ENCODE measurements at regions not wholly inside any gene's neighbourhood (a gene's known extent, or its start where the extent isn't known, plus 50 kb on each side); places are given as distances from the start of the nearest gene placed in this dataset.

- no peaks in the 10 kb centered on the region for H4K20me1 ChIP-seq (ENCODE audit: insufficient read depth, low read length)
- no peak for DNase-seq (ENCODE audit: low spot score)
- no peaks in the 10 kb centered on the region for H3K79me2 ChIP-seq (ENCODE audit: insufficient read depth, low read length)
- FAIRE-seq, result no peak
- no peak overlapping the region for H3K27ac ChIP-seq (ENCODE audit: extremely low read length, insufficient read depth, low read length)
- H3K9ac ChIP-seq (ENCODE audit: insufficient read depth, low read depth, low read length), result no peak overlapping the region
- ATAC-seq, result no peak
- H3K9me3 ChIP-seq (ENCODE audit: low read length), result no peaks in the 10 kb centered on the region
- TF ChIP-seq ZNF446 (CRISPR knock-in tag; IDR thresholded peaks at IDR 0.05) (no peak), ZNF776 (CRISPR knock-in tag; IDR thresholded peaks at IDR 0.05) (no peak), GATAD2A (CRISPR knock-in tag; IDR thresholded peaks at IDR 0.05) (no peak), ZNF343 (CRISPR knock-in tag; IDR thresholded peaks at IDR 0.05) (no peak), MAF1 (CRISPR knock-in tag; IDR thresholded peaks at IDR 0.05; ENCODE audit: borderline replicate concordance) (no peak), ZNF567 (CRISPR knock-in tag; IDR thresholded peaks at IDR 0.05; ENCODE audit: borderline replicate concordance) (no peak), ZBTB33 (CRISPR knock-in tag; IDR thresholded peaks at IDR 0.05) (no peak), ZNF276 (CRISPR knock-in tag; IDR thresholded peaks at IDR 0.05; ENCODE audit: low read depth) (no peak), KLF16 (CRISPR knock-in tag; IDR thresholded peaks at IDR 0.05) (no peak), ZC3H4 (CRISPR knock-in tag; IDR thresholded peaks at IDR 0.05; ENCODE audit: borderline replicate concordance) (no peak)
- H3K4me3 ChIP-seq (replicated peaks in 1 of 3; ENCODE audit: insufficient read depth in 1 of 3, low read depth in 2 of 3, low read length in 3 of 3), result no peak overlapping the region
- no peak overlapping the region for H3K4me2 ChIP-seq (ENCODE audit: low read depth, low read length)
- no peak overlapping the region for H2AFZ ChIP-seq (ENCODE audit: low read length)
- no TSS peak for BruUV-seq (replicated peaks)
- intact Hi-C loops (cut with micrococcal nuclease; ENCODE audit: unreplicated experiment) (no loop called here), in situ Hi-C loops (cut with HindIII; ENCODE audit: extremely low pct_ligation_motif_present, low pct_unique_long_range_greater_than_20kb) (no loop called here)
- peaks cover 0 to 3% of the 10 kb centered on the region in 2 experiments; a peak in 1 of 5 replicates for H3K27me3 ChIP-seq (ENCODE audit: control insufficient read depth in 1 of 2, insufficient read depth in 2 of 2, low read length in 2 of 2)
- WGBS (ENCODE audit: low lambda C conversion rate), result 94% methylated on average over 1 of the region's 1 CpG
- H3K4me1 ChIP-seq (ENCODE audit: insufficient read depth, low read length), result no peaks in the 10 kb centered on the region
- POLR2A ChIA-PET, result no interaction called here
- no peaks in the 10 kb centered on the region for H3K36me3 ChIP-seq (replicated peaks in 1 of 2; ENCODE audit: control insufficient read depth in 1 of 2, insufficient read depth in 2 of 2, low read length in 2 of 2)
- CTCF ChIA-PET (ENCODE audit: low intra/inter-chr PET ratio, low total read pairs), result no interaction called here
These were observed 75.2 kb upstream of the CHCHD3 start for GRCh38 chr7:133157045-133157444.

Measured in HepG2 (cell line).